Smooth muscle cell (in vitro differentiated cells): ENCODE measurements at regions not wholly inside any gene's neighbourhood (a gene's known extent, or its start where the extent isn't known, plus 50 kb on each side); places are given as distances from the start of the nearest gene placed in this dataset.

Experiments
- DNase-seq: peaks from one replicate; lab custom pipeline; 2025; ENCODE audit not compliant: unreplicated experiment; lab: John Stamatoyannopoulos, UW
- H2AFZ ChIP-seq: fragments of 200-600 bp; sonication (generic); 2 replicates; pipeline ENCODE4 v1.6.0; 2016; ENCODE audit warnings: antibody characterized with exemption, low read depth, mild to moderate bottlenecking
- H3F3A ChIP-seq: fragments of 200-600 bp; sonication (generic); 2 replicates; pipeline ENCODE4 v1.6.0; 2017; ENCODE audit warnings: antibody characterized with exemption, low read depth
- H3K27ac ChIP-seq: fragments of 200-600 bp; sonication (generic); 2 replicates; pipeline ENCODE4 v1.5.1; 2016; ENCODE audit warnings: low read depth, mild to moderate bottlenecking
- H3K27me3 ChIP-seq: fragments of 200-600 bp; sonication (generic); 2 replicates; pipeline ENCODE4 v1.6.1; 2016; ENCODE audit warnings: low read depth, mild to moderate bottlenecking
- H3K36me3 ChIP-seq: fragments of 200-600 bp; sonication (generic); 2 replicates; pipeline ENCODE4 v1.5.1; 2016; ENCODE audit warnings: low read depth
- H3K4me1 ChIP-seq: fragments of 200-600 bp; sonication (generic); 2 replicates; pipeline ENCODE4 v1.5.1; 2016; ENCODE audit warnings: low read depth
- H3K4me2 ChIP-seq: fragments of 200-600 bp; sonication (generic); 2 replicates; pipeline ENCODE4 v1.6.0; 2016; ENCODE audit warnings: mild to moderate bottlenecking
- H3K4me3 ChIP-seq: fragments of 200-600 bp; sonication (generic); 2 replicates; pipeline ENCODE4 v1.5.1; 2016; ENCODE audit warnings: mild to moderate bottlenecking
- H3K79me2 ChIP-seq: fragments of 200-600 bp; sonication (generic); 2 replicates; pipeline ENCODE4 v1.6.0; 2016; ENCODE audit warnings: low read depth, mild to moderate bottlenecking
- H3K9ac ChIP-seq: fragments of 200-600 bp; sonication (generic); 2 replicates; pipeline ENCODE4 v1.6.0; 2016; ENCODE audit warnings: low read depth
- H3K9me3 ChIP-seq: fragments of 200-600 bp; sonication (generic); replicated peaks from 2 replicates; pipeline ENCODE4 v1.5.1; 2016; ENCODE audit warnings: low read depth
- H4K20me1 ChIP-seq: fragments of 200-600 bp; sonication (generic); 2 replicates; pipeline ENCODE4 v1.6.0; 2016; ENCODE audit warnings: low read depth
- WGBS: methylation state at CpG from one replicate; pipeline ENCODE4 v1.1.7; 2016; ENCODE audit warnings: low lambda C conversion rate; 5-methylcytosine and 5-hydroxymethylcytosine counted together
- TF ChIP-seq, protein P1 (sequence below): fragments of 200-600 bp; sonication (generic); IDR thresholded peaks from 2 replicates; pipeline ENCODE4 v1.5.1; 2017; ENCODE audit warnings: borderline replicate concordance, mild to moderate bottlenecking, antibody characterized with exemption; ENCODE audit not compliant: insufficient read depth, poor library complexity, severe bottlenecking

DNA sequence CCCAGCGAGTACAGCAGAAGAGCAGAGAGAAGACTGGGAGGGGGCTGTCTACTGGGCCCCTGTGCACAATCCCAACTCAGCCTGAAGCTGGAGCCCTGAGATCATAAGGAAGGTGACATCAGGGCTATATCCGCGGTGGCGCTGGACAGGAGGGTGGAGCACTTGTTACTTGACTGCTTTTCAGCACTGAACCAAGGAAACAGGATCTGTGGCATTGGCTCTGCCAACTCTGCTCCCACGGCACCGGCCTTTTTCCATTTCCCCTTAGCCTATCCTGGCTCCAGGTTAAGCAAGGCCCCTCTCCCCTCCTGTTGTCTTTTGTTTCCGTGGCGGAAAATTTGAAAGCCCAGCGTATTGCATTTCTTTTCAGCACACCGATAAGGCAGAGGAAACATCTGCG lies 125.0 kb upstream of the IRX3 start:
- Histone ChIP-seq H3K27ac (no peak overlapping the region), H3K36me3 (no peaks in the 10 kb centered on the region), H3K9me3 (no peaks in the 10 kb centered on the region), H3K27me3 (peaks cover 51% of the 10 kb centered on the region), H4K20me1 (no peaks in the 10 kb centered on the region), H3K4me1 (no peaks in the 10 kb centered on the region), H3F3A (no peaks in the 10 kb centered on the region), H3K79me2 (no peaks in the 10 kb centered on the region), H3K4me2 (no peak overlapping the region), H3K9ac (no peak overlapping the region), H3K4me3 (no peak overlapping the region), H2AFZ (no peak overlapping the region)
- 55% methylated on average over 11 of the region's 11 CpGs for WGBS
- no peak for DNase-seq
- TF ChIP-seq, protein P1, sequence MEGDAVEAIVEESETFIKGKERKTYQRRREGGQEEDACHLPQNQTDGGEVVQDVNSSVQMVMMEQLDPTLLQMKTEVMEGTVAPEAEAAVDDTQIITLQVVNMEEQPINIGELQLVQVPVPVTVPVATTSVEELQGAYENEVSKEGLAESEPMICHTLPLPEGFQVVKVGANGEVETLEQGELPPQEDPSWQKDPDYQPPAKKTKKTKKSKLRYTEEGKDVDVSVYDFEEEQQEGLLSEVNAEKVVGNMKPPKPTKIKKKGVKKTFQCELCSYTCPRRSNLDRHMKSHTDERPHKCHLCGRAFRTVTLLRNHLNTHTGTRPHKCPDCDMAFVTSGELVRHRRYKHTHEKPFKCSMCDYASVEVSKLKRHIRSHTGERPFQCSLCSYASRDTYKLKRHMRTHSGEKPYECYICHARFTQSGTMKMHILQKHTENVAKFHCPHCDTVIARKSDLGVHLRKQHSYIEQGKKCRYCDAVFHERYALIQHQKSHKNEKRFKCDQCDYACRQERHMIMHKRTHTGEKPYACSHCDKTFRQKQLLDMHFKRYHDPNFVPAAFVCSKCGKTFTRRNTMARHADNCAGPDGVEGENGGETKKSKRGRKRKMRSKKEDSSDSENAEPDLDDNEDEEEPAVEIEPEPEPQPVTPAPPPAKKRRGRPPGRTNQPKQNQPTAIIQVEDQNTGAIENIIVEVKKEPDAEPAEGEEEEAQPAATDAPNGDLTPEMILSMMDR = no peak

DNA sequence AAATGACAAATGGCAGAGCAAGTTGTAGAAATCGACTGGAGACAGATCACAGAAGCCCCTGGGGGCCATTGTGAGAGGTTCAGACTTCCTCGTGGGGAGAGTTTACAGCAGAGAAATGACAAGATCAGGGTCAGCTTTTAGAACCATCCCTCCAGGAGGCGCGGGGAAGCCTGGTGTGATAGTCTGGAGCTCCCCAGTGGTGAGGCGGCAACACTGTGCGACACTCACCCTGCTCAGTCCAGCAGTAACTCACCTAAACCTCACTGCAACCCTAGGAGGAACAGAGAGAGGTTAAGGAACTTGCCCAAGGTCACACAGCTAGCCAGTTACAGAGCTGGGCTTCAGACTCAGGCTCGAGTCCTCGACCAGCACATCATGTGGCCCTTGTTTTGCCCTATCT lies 123.4 kb upstream of the IRX3 start:
- DNase-seq = no peak
- 83% methylated on average over 8 of the region's 8 CpGs for WGBS
- H3K9ac ChIP-seq = no peak overlapping the region
- H3K36me3 ChIP-seq = no peaks in the 10 kb centered on the region
- no peak overlapping the region for H3K27ac ChIP-seq
- no peaks in the 10 kb centered on the region for H3K4me1 ChIP-seq
- H2AFZ ChIP-seq = no peak overlapping the region
- H4K20me1 ChIP-seq = no peaks in the 10 kb centered on the region
- no peak overlapping the region for H3K4me2 ChIP-seq
- TF ChIP-seq, protein P1 = no peak
- no peaks in the 10 kb centered on the region for H3F3A ChIP-seq
- H3K9me3 ChIP-seq = no peaks in the 10 kb centered on the region
- H3K4me3 ChIP-seq = no peak overlapping the region
- peaks cover 46% of the 10 kb centered on the region for H3K27me3 ChIP-seq
- no peaks in the 10 kb centered on the region for H3K79me2 ChIP-seq

DNA sequence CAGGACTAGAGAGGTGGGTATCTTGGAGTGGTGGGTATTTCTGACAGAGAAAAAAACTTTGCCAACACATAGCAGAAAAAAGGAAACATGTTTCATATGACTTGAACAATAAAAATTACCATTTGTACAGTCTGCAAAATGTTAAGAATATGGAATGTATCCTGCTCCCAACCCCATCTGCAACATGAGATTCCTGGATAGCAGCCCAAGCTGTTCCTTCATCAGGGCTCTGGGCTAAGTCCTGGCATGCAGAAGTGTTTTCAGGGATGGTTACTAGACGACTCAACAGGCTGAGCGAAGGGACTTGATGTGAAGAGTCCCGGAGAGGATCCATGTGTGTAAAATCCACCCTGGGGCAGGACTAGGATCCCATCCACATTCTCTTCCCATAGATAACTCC lies 121.0 kb upstream of the IRX3 start:
- TF ChIP-seq, protein P1 = no peak
- DNase-seq = no peak
- Histone ChIP-seq H3K79me2 (no peaks in the 10 kb centered on the region), H3K36me3 (no peaks in the 10 kb centered on the region), H3K4me3 (no peak overlapping the region), H4K20me1 (no peaks in the 10 kb centered on the region), H2AFZ (no peak overlapping the region), H3F3A (no peaks in the 10 kb centered on the region), H3K9ac (no peak overlapping the region), H3K27me3 (peaks cover 34% of the 10 kb centered on the region), H3K27ac (no peak overlapping the region), H3K4me2 (no peak overlapping the region), H3K4me1 (no peaks in the 10 kb centered on the region), H3K9me3 (no peaks in the 10 kb centered on the region)
- WGBS = 43% methylated on average over 3 of the region's 3 CpGs

DNA sequence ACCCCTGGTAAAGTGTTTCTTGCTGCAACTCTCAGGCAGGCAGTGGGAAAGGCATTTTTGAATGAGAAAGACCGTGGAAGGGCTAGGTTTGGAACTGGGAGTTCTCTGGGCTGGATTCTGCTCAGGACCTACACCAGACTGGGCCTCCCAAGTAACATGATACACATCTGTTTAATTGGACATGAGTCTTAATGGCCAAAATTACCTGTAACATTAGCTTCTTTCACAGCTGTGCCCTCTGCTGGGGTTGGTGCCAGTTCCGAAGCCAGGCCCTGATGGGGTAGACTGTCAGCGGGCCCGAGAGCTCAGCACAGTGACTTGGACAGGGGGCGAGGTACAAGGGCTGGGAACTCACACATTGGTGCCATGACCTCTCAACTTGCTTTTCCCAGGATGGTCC lies 118.9 kb upstream of the IRX3 start:
- Histone ChIP-seq H3K4me3 (no peak overlapping the region), H3K9me3 (no peaks in the 10 kb centered on the region), H3K79me2 (no peaks in the 10 kb centered on the region), H3F3A (no peaks in the 10 kb centered on the region), H3K27me3 (peaks cover 15% of the 10 kb centered on the region), H3K27ac (no peak overlapping the region), H4K20me1 (no peaks in the 10 kb centered on the region), H2AFZ (no peak overlapping the region), H3K4me2 (no peak overlapping the region), H3K36me3 (no peaks in the 10 kb centered on the region), H3K9ac (no peak overlapping the region), H3K4me1 (no peaks in the 10 kb centered on the region)
- TF ChIP-seq, protein P1 = no peak
- 93% methylated on average over 5 of the region's 5 CpGs for WGBS
- no peak for DNase-seq
